Activated CD8-positive, alpha-beta T cell treated with anti-CD3 and anti-CD28 coated beads for 36 hours (primary cell): ENCODE measurements at regions not wholly inside any gene's neighbourhood (a gene's known extent, or its start where the extent isn't known, plus 50 kb on each side); places are given as distances from the start of the nearest gene placed in this dataset.

Experiments used
- ATAC-seq: fragments of 200-7000 bp; cut with Tn5 transposase; one replicate; pipeline ENCODE4 v1.10.0; 2021; ENCODE audit warnings: mild to moderate bottlenecking, moderate library complexity
- CTCF ChIA-PET: fragments of 350-600 bp; sonication (Branson Sonifier 250); formaldehyde crosslinking; loops from one replicate; lab custom pipeline; 2021; ENCODE audit warnings: antibody characterized with exemption; lab: Charles Lee
- POLR2A ChIA-PET: fragments of 350-600 bp; sonication (Branson Sonifier 250); formaldehyde crosslinking; loops from one replicate; lab custom pipeline; 2021; ENCODE audit warnings: antibody characterized with exemption; lab: Charles Lee
- DNase-seq: peaks from one replicate; pipeline ENCODE4 v3.0.0-alpha.2; 2020
- H3K27ac Mint-ChIP-seq: one replicate; pipeline ENCODE4 v1.8.0; 2021; ENCODE audit warnings: mild to moderate bottlenecking, mixed read lengths
- H3K27me3 Mint-ChIP-seq: one replicate; pipeline ENCODE4 v1.8.0; 2021; ENCODE audit warnings: mixed read lengths
- H3K36me3 Mint-ChIP-seq: one replicate; pipeline ENCODE4 v1.8.0; 2021; ENCODE audit warnings: low read depth, mixed read lengths
- H3K4me1 Mint-ChIP-seq: one replicate; pipeline ENCODE4 v1.8.0; 2021; ENCODE audit warnings: low read depth, mixed read lengths
- H3K4me3 Mint-ChIP-seq: one replicate; pipeline ENCODE4 v1.8.0; 2021; ENCODE audit warnings: mild to moderate bottlenecking, moderate library complexity, mixed read lengths
- H3K9me3 Mint-ChIP-seq: one replicate; pipeline ENCODE4 v1.8.0; 2021; ENCODE audit warnings: mixed read lengths
- CTCF ChIP-seq: fragments of 200-600 bp; IDR thresholded peaks from one replicate; pipeline ENCODE4 v1.8.0; 2022; ENCODE audit warnings: antibody characterized with exemption, mild to moderate bottlenecking
- intact Hi-C: fragments of 100-400 bp; cut with micrococcal nuclease; formaldehyde crosslinking; loops from one replicate; pipeline ENCODE4 v1.10.0; 2022

- ChIA-PET CTCF (no interaction called here), POLR2A (no interaction called here)
- DNase-seq (no peak), ATAC-seq (no peak)
- no peak overlapping the region for H3K27ac Mint-ChIP-seq
- no peaks in the 10 kb centered on the region for H3K9me3 Mint-ChIP-seq
- H3K27me3 Mint-ChIP-seq, result no peaks in the 10 kb centered on the region
- intact Hi-C loops, result no loop called here
- no peak for TF ChIP-seq CTCF
- H3K4me1 Mint-ChIP-seq, result no peaks in the 10 kb centered on the region
- no peaks in the 10 kb centered on the region for H3K36me3 Mint-ChIP-seq
- no peak overlapping the region for H3K4me3 Mint-ChIP-seq
Observed at GRCh38 chr6:44727651-44728630, 340.4 kb downstream of the CDC5L start.

- Mint-ChIP-seq H3K4me1 (peaks cover 10% of the 10 kb centered on the region), H3K4me3 (no peak overlapping the region), H3K27me3 (no peaks in the 10 kb centered on the region), H3K9me3 (no peaks in the 10 kb centered on the region), H3K27ac (no peak overlapping the region), H3K36me3 (no peaks in the 10 kb centered on the region)
- ChIA-PET CTCF (no interaction called here), POLR2A (no interaction called here)
- ATAC-seq, result no peak
- intact Hi-C loops, result no loop called here
- DNase-seq, result no peak
- TF ChIP-seq CTCF, result no peak
Observed at GRCh38 chr6:44730771-44731391, 343.4 kb downstream of the CDC5L start.

- Mint-ChIP-seq H3K36me3 (no peaks in the 10 kb centered on the region), H3K27ac (no peak overlapping the region), H3K9me3 (no peaks in the 10 kb centered on the region), H3K4me3 (no peak overlapping the region), H3K4me1 (peaks cover 13% of the 10 kb centered on the region), H3K27me3 (no peaks in the 10 kb centered on the region)
- ATAC-seq (no peak), DNase-seq (no peak)
- TF ChIP-seq CTCF, result no peak
- POLR2A ChIA-PET, result interaction anchor here (0.6 kb wide), 1 partner anchor 38 kb away, joined by 4 read pairs; no protein-coding TSS in a partner anchor
- intact Hi-C loops, result no loop called here
- CTCF ChIA-PET, result no interaction called here
Observed at GRCh38 chr6:44731485-44732095, 344.1 kb downstream of the CDC5L start.

GRCh38 chr6:44732243-44732642 lies 344.7 kb downstream of the CDC5L start:
- DNase-seq (no peak), ATAC-seq (no peak)
- Mint-ChIP-seq H3K27me3 (no peaks in the 10 kb centered on the region), H3K9me3 (no peaks in the 10 kb centered on the region), H3K36me3 (no peaks in the 10 kb centered on the region), H3K4me3 (no peak overlapping the region), H3K4me1 (peaks cover 13% of the 10 kb centered on the region), H3K27ac (no peak overlapping the region)
- intact Hi-C loops, result no loop called here
- POLR2A ChIA-PET, result interaction anchor here (0.6 kb wide), 1 partner anchor 37 kb away, joined by 4 read pairs; no protein-coding TSS in a partner anchor
- no peak for TF ChIP-seq CTCF
- CTCF ChIA-PET, result no interaction called here

GRCh38 chr6:44733126-44733525 lies 345.6 kb downstream of the CDC5L start:
- H3K4me1 Mint-ChIP-seq, result peaks cover 13% of the 10 kb centered on the region
- no peak for ATAC-seq
- no peaks in the 10 kb centered on the region for H3K36me3 Mint-ChIP-seq
- no peaks in the 10 kb centered on the region for H3K27me3 Mint-ChIP-seq
- TF ChIP-seq CTCF, result no peak
- no peak for DNase-seq
- ChIA-PET CTCF (no interaction called here), POLR2A (no interaction called here)
- H3K4me3 Mint-ChIP-seq, result no peak overlapping the region
- intact Hi-C loops, result no loop called here
- no peak overlapping the region for H3K27ac Mint-ChIP-seq
- no peaks in the 10 kb centered on the region for H3K9me3 Mint-ChIP-seq
